GM23338 (cell line): ENCODE measurements at regions not wholly inside any gene's neighbourhood (a gene's known extent, or its start where the extent isn't known, plus 50 kb on each side); places are given as distances from the start of the nearest gene placed in this dataset.
"Not testable (repeated sequence)": the region's sequence is repeated elsewhere in the genome, so short reads cannot be mapped to it uniquely, and the experiment has no call there.

ENCODE experiments used
- ATAC-seq: fragments of 200-7000 bp; cut with Tn5 transposase; 3 replicates; pipeline ENCODE4 v1.9.1; 2020
- DNase-seq: peaks from one replicate; pipeline ENCODE4 v3.0.0-alpha.2; 2015; ENCODE audit warnings: low spot score
- H2AFZ ChIP-seq: fragments of 200-600 bp; sonication (generic); 2 replicates; pipeline ENCODE4 v1.8.0; 2016; ENCODE audit warnings: antibody characterized with exemption, mild to moderate bottlenecking, moderate library complexity
- H3F3A ChIP-seq: fragments of 200-600 bp; sonication (generic); replicated peaks from 2 replicates; pipeline ENCODE4 v1.8.0; 2017; ENCODE audit warnings: antibody characterized with exemption, mixed run types, low read depth
- H3K27ac ChIP-seq: fragments of 200-600 bp; sonication (generic); 2 replicates; pipeline ENCODE4 v1.6.1; 2016; ENCODE audit warnings: low read depth
- H3K27me3 ChIP-seq: fragments of 200-600 bp; sonication (generic); 2 replicates; pipeline ENCODE4 v1.8.0; 2016; ENCODE audit warnings: mild to moderate bottlenecking, mixed run types, moderate library complexity; ENCODE audit not compliant: insufficient read depth
- H3K36me3 ChIP-seq: fragments of 200-600 bp; sonication (generic); 2 replicates; pipeline ENCODE4 v1.8.0; 2016; ENCODE audit warnings: mild to moderate bottlenecking; ENCODE audit not compliant: insufficient read depth
- H3K4me1 ChIP-seq: fragments of 200-600 bp; sonication (generic); 2 replicates; pipeline ENCODE4 v1.8.0; 2016; ENCODE audit warnings: mild to moderate bottlenecking, moderate library complexity; ENCODE audit not compliant: insufficient read depth
- H3K4me2 ChIP-seq: fragments of 200-600 bp; sonication (generic); 2 replicates; pipeline ENCODE4 v1.7.1; 2017; ENCODE audit warnings: mixed run types
- H3K4me3 ChIP-seq: fragments of 200-600 bp; sonication (generic); 2 replicates; pipeline ENCODE4 v1.6.1; 2016; ENCODE audit warnings: mixed run types
- H3K79me2 ChIP-seq: fragments of 200-600 bp; sonication (generic); replicated peaks from 2 replicates; pipeline ENCODE4 v1.8.0; 2017; ENCODE audit warnings: mild to moderate bottlenecking; ENCODE audit not compliant: insufficient read depth
- H3K9me2 ChIP-seq: fragments of 200-600 bp; sonication (generic); 2 replicates; pipeline ENCODE4 v1.8.0; 2017; ENCODE audit not compliant: insufficient read depth
- H4K20me1 ChIP-seq: fragments of 200-600 bp; sonication (generic); replicated peaks from 2 replicates; pipeline ENCODE4 v1.8.0; 2017; ENCODE audit warnings: mild to moderate bottlenecking; ENCODE audit not compliant: insufficient read depth
- H3K27ac Mint-ChIP-seq: 2 replicates; pipeline ENCODE4 v1.8.0; 2020; ENCODE audit warnings: inconsistent platforms, mild to moderate bottlenecking, moderate library complexity, mixed read lengths
- H3K27me3 Mint-ChIP-seq: 3 replicates; pipeline ENCODE4 v1.8.0; 2022; ENCODE audit warnings: low read depth, mild to moderate bottlenecking, moderate library complexity, mixed read lengths, inconsistent platforms; ENCODE audit not compliant: insufficient read depth, poor library complexity
- H3K36me3 Mint-ChIP-seq: 3 replicates; pipeline ENCODE4 v1.8.0; 2021; ENCODE audit warnings: low read depth, mild to moderate bottlenecking, inconsistent platforms, moderate library complexity, mixed read lengths
- H3K4me1 Mint-ChIP-seq: 3 replicates; pipeline ENCODE4 v1.8.0; 2020; ENCODE audit warnings: mild to moderate bottlenecking, inconsistent platforms, mixed read lengths
- H3K4me3 Mint-ChIP-seq: 3 replicates; pipeline ENCODE4 v1.8.0; 2021; ENCODE audit warnings: moderate library complexity, mild to moderate bottlenecking, inconsistent platforms, mixed read lengths
- H3K9me3 Mint-ChIP-seq: 3 replicates; pipeline ENCODE4 v1.8.0; 2020; ENCODE audit warnings: moderate library complexity, mild to moderate bottlenecking, inconsistent platforms, mixed read lengths

- not testable (repeated sequence) for H3F3A ChIP-seq, H3K79me2 ChIP-seq, H3K4me1 ChIP-seq, H3K27ac Mint-ChIP-seq, H3K9me2 ChIP-seq, H3K4me3 Mint-ChIP-seq, H3K9me3 Mint-ChIP-seq, H3K27ac ChIP-seq, H3K36me3 ChIP-seq, H3K4me1 Mint-ChIP-seq, H4K20me1 ChIP-seq, H2AFZ ChIP-seq, H3K36me3 Mint-ChIP-seq
- H3K4me3 ChIP-seq: peak overlapping the region; percentile 58
- DNase-seq (peak; percentile 46), ATAC-seq (peak; percentile 42)
- peak overlapping the region; percentile 69; the same call in 1 of the 2 replicates for H3K4me2 ChIP-seq
- H3K27me3 Mint-ChIP-seq: peaks cover 12% of the 10 kb centered on the region
- peaks cover 33% of the 10 kb centered on the region for H3K27me3 ChIP-seq
These were observed 60.6 kb downstream of the GOLGA8T start for GRCh38 chr15:30195355-30196008.

DNA sequence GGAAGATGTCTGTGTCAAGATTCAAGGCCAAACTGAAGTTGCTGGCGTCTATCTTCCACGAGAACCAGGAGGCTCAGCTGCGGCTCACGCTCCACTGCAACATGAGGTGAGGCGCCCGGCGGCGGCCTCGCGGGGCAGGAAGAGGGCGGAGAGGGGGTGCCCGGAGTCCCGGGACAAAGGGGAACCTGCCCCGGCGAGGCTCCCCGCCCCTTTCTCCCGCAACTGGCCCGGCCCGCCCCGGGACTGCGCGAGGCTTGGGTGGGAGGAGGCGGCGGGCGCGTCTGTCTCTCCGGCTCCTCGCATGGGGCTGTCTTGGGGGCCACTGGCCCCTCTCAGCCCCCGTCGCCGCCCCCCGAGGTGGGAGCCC lies 61.1 kb downstream of the GOLGA8T start:
- Histone ChIP-seq H3K4me3 (peak overlapping the region; percentile 58), H3K27me3 (peaks cover 32% of the 10 kb centered on the region), H3K4me2 (peak overlapping the region; percentile 69)
- not testable (repeated sequence) for H3K36me3 ChIP-seq, H3K27ac ChIP-seq, H3K36me3 Mint-ChIP-seq, H3K9me2 ChIP-seq, H2AFZ ChIP-seq, H4K20me1 ChIP-seq, H3K4me1 ChIP-seq, H3K4me1 Mint-ChIP-seq, H3F3A ChIP-seq, H3K79me2 ChIP-seq, H3K9me3 Mint-ChIP-seq, H3K4me3 Mint-ChIP-seq, H3K27ac Mint-ChIP-seq
- ATAC-seq (peak; percentile 62), DNase-seq (peak; percentile 50)
- H3K27me3 Mint-ChIP-seq: peaks cover 12% of the 10 kb centered on the region

GRCh38 chr15:30196769-30197168 lies 61.9 kb downstream of the GOLGA8T start:
- H3K79me2 ChIP-seq, H3K4me2 ChIP-seq, H3K9me3 Mint-ChIP-seq, H2AFZ ChIP-seq, ATAC-seq, H3K27ac Mint-ChIP-seq, H3K36me3 Mint-ChIP-seq, H3K9me2 ChIP-seq, H3K27ac ChIP-seq, H3K27me3 Mint-ChIP-seq, H3K4me1 Mint-ChIP-seq, H3F3A ChIP-seq, DNase-seq, H3K36me3 ChIP-seq, H3K4me1 ChIP-seq, H4K20me1 ChIP-seq: not testable (repeated sequence)
- Histone ChIP-seq H3K4me3 (peak overlapping the region; percentile 32; the same call in 1 of the 2 replicates), H3K27me3 (peaks cover 25% of the 10 kb centered on the region)
- peak overlapping the region; percentile 55; the same call in 2 of the 3 replicates for H3K4me3 Mint-ChIP-seq

DNA sequence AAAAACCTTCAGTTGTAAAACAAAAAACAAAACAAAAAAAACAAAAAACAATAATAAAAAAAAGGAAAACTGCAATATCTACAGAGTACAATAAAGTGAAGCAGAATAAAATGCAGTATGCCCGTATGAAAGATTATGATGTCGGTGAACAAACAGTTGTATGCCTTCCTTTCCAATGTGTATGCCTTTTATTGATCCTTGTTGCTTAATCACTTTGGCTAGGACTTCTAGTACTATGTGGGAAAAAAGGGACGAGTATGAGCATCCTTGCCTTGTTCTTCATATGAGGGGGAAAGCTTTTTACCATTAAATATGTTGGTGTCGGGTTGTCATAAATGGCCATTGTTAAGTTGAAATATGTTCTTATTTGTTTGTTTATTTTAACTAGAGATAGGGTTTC lies 66.7 kb downstream of the GOLGA8T start:
- H3F3A ChIP-seq, H3K9me2 ChIP-seq, H3K79me2 ChIP-seq, ATAC-seq, H3K4me1 Mint-ChIP-seq, H3K4me3 Mint-ChIP-seq, H3K27ac Mint-ChIP-seq, H3K27me3 ChIP-seq, H3K4me2 ChIP-seq, H4K20me1 ChIP-seq, H3K4me1 ChIP-seq, DNase-seq, H3K4me3 ChIP-seq, H3K27me3 Mint-ChIP-seq, H3K27ac ChIP-seq, H2AFZ ChIP-seq, H3K36me3 ChIP-seq, H3K9me3 Mint-ChIP-seq, H3K36me3 Mint-ChIP-seq: not testable (repeated sequence)

GRCh38 chr15:30213733-30214132 lies 78.9 kb downstream of the GOLGA8T start:
- not testable (repeated sequence) for H3K4me1 Mint-ChIP-seq, H4K20me1 ChIP-seq, H3K27ac ChIP-seq, DNase-seq, H3K27me3 Mint-ChIP-seq, H3K36me3 ChIP-seq, H3K9me3 Mint-ChIP-seq, H3K4me2 ChIP-seq, H3F3A ChIP-seq, H3K79me2 ChIP-seq, H3K4me3 Mint-ChIP-seq, H3K9me2 ChIP-seq, H3K27me3 ChIP-seq, H3K27ac Mint-ChIP-seq, H2AFZ ChIP-seq, H3K4me1 ChIP-seq, H3K36me3 Mint-ChIP-seq, H3K4me3 ChIP-seq
- ATAC-seq: peak; percentile 52; the same call in 2 of the 3 replicates

GRCh38 chr15:30221803-30222202 lies 87.0 kb downstream of the GOLGA8T start:
- H3K27ac ChIP-seq, H3K4me3 ChIP-seq, H3F3A ChIP-seq, H3K36me3 Mint-ChIP-seq, ATAC-seq, H3K9me3 Mint-ChIP-seq, H3K36me3 ChIP-seq, H3K4me3 Mint-ChIP-seq, H3K4me2 ChIP-seq, H3K27me3 Mint-ChIP-seq, DNase-seq, H3K9me2 ChIP-seq, H3K4me1 Mint-ChIP-seq, H3K4me1 ChIP-seq, H4K20me1 ChIP-seq, H2AFZ ChIP-seq, H3K79me2 ChIP-seq, H3K27ac Mint-ChIP-seq: not testable (repeated sequence)
- peaks cover 23% of the 10 kb centered on the region for H3K27me3 ChIP-seq
